GM12892 (cell line): ENCODE measurements at regions not wholly inside any gene's neighbourhood (a gene's known extent, or its start where the extent isn't known, plus 50 kb on each side); places are given as distances from the start of the nearest gene placed in this dataset.

Experiments
- POLR2AphosphoS5 ChIP-seq: IDR thresholded peaks from 2 replicates; pipeline ENCODE4 v1.6.1; 2011; ENCODE audit warnings: low read depth, low read length, control low read depth
- TAF1 ChIP-seq: IDR thresholded peaks from 2 replicates; pipeline ENCODE4 v1.6.1; 2011; ENCODE audit warnings: low read depth, mild to moderate bottlenecking, control low read depth, low read length, borderline replicate concordance

GRCh38 chr1:190578017-190578416 is 100.4 kb upstream of the BRINP3 start:
- TF ChIP-seq POLR2AphosphoS5 (no peak), TAF1 (no peak)
